Neural cell (in vitro differentiated cells): ENCODE measurements at regions not wholly inside any gene's neighbourhood (a gene's known extent, or its start where the extent isn't known, plus 50 kb on each side); places are given as distances from the start of the nearest gene placed in this dataset.

Source experiments
- H2AFZ ChIP-seq: fragments of 200-600, 300-800 bp; sonication (generic), shearing (Covaris generic); 2 replicates; pipeline ENCODE4 v1.6.0; 2014; ENCODE audit warnings: low read depth, mild to moderate bottlenecking, antibody characterized with exemption, low read length, moderate library complexity
- H3F3A ChIP-seq: fragments of 200-600 bp; shearing (Covaris generic); 2 replicates; pipeline ENCODE4 v1.6.1; 2016; ENCODE audit warnings: mild to moderate bottlenecking, moderate library complexity, mixed read lengths, antibody characterized with exemption, low read length; ENCODE audit not compliant: insufficient read depth, poor library complexity, severe bottlenecking
- H3K27ac ChIP-seq: fragments of 200-600, 300-800 bp; sonication (generic), shearing (Covaris generic); 2 replicates; pipeline ENCODE4 v1.5.1; 2014; ENCODE audit warnings: mild to moderate bottlenecking, low read length, moderate library complexity
- H3K27me3 ChIP-seq: fragments of 300-800, 200-600 bp; sonication (generic), shearing (Covaris generic); 2 replicates; pipeline ENCODE4 v1.6.0; 2014; ENCODE audit warnings: mild to moderate bottlenecking, low read depth, low read length, moderate library complexity; ENCODE audit not compliant: insufficient read depth
- H3K36me3 ChIP-seq: fragments of 300-800, 200-600 bp; sonication (generic), shearing (Covaris generic); 2 replicates; pipeline ENCODE4 v1.5.1; 2014; ENCODE audit warnings: mild to moderate bottlenecking, antibody characterized with exemption, low read length, moderate library complexity; ENCODE audit not compliant: insufficient read depth
- H3K4me2 ChIP-seq: fragments of 300-800, 200-600 bp; sonication (generic), shearing (Covaris generic); 2 replicates; pipeline ENCODE4 v1.6.0; 2014; ENCODE audit warnings: mild to moderate bottlenecking, low read length
- H3K4me3 ChIP-seq: fragments of 300-800, 200-600 bp; sonication (generic), shearing (Covaris generic); 2 replicates; pipeline ENCODE4 v1.5.1; 2014; ENCODE audit warnings: mild to moderate bottlenecking, low read length, moderate library complexity
- H3K79me2 ChIP-seq: fragments of 200-600 bp; shearing (Covaris generic); replicated peaks from 2 replicates; pipeline ENCODE4 v1.6.0; 2014; ENCODE audit warnings: mild to moderate bottlenecking, low read length, moderate library complexity; ENCODE audit not compliant: insufficient read depth
- H3K9ac ChIP-seq: fragments of 300-800, 200-600 bp; sonication (generic), shearing (Covaris generic); 2 replicates; pipeline ENCODE4 v1.6.1; 2016; ENCODE audit warnings: mild to moderate bottlenecking, low read length, mixed read lengths
- H3K9me2 ChIP-seq: fragments of 200-600 bp; shearing (Covaris generic); 2 replicates; pipeline ENCODE4 v1.6.1; 2016; ENCODE audit warnings: mild to moderate bottlenecking, low read length, mixed read lengths; ENCODE audit not compliant: insufficient read depth
- H3K9me3 ChIP-seq: fragments of 200-600, 300-800 bp; sonication (generic), shearing (Covaris generic); 2 replicates; pipeline ENCODE4 v1.6.1; 2016; ENCODE audit warnings: mild to moderate bottlenecking, mixed run types, low read length, moderate library complexity, mixed read lengths
- H4K20me1 ChIP-seq: fragments of 200-600 bp; shearing (Covaris generic); 2 replicates; pipeline ENCODE4 v1.6.1; 2016; ENCODE audit warnings: mild to moderate bottlenecking, mixed run types; ENCODE audit not compliant: insufficient read depth
- EP300 ChIP-seq: fragments of 450-650 bp; conservative IDR thresholded peaks from 2 replicates; pipeline ENCODE4 v1.6.1; 2014; ENCODE audit warnings: antibody characterized with exemption, mild to moderate bottlenecking, moderate library complexity; ENCODE audit not compliant: poor library complexity, severe bottlenecking
- EZH2 ChIP-seq: fragments of 200-600, 300-800 bp; shearing (Covaris generic), sonication (generic); IDR thresholded peaks from 2 replicates; pipeline ENCODE4 v1.6.1; 2014; ENCODE audit warnings: antibody characterized with exemption, low read length, borderline replicate concordance, mild to moderate bottlenecking; ENCODE audit not compliant: insufficient read depth, poor library complexity, severe bottlenecking
- MXI1 ChIP-seq: fragments of 450-650 bp; conservative IDR thresholded peaks from 2 replicates; pipeline ENCODE4 v1.6.1; 2014; ENCODE audit warnings: antibody characterized with exemption, mild to moderate bottlenecking; ENCODE audit not compliant: poor library complexity, severe bottlenecking
- POLR2AphosphoS5 ChIP-seq: IDR thresholded peaks from 2 replicates; pipeline ENCODE4 v1.6.1; 2012
- RAD21 ChIP-seq: fragments of 450-650 bp; conservative IDR thresholded peaks from 2 replicates; pipeline ENCODE4 v1.6.1; 2014; ENCODE audit warnings: antibody characterized with exemption, mild to moderate bottlenecking, moderate library complexity
- SMC3 ChIP-seq: fragments of 450-650 bp; conservative IDR thresholded peaks from 2 replicates; pipeline ENCODE4 v1.6.1; 2014; ENCODE audit warnings: antibody characterized with exemption, mild to moderate bottlenecking, moderate library complexity; ENCODE audit not compliant: poor library complexity
- TAF1 ChIP-seq: IDR thresholded peaks from 2 replicates; pipeline ENCODE4 v1.6.1; 2012; ENCODE audit warnings: low read depth
- TF ChIP-seq, protein P1 (sequence below): fragments of 450-650 bp; IDR thresholded peaks from 2 replicates; pipeline ENCODE4 v1.5.1; 2014; ENCODE audit warnings: antibody characterized with exemption, mild to moderate bottlenecking, moderate library complexity; ENCODE audit not compliant: poor library complexity, severe bottlenecking
- TF ChIP-seq, protein P2 (sequence below): IDR thresholded peaks from 2 replicates; pipeline ENCODE4 v1.6.1; 2012; ENCODE audit warnings: borderline replicate concordance

DNA sequence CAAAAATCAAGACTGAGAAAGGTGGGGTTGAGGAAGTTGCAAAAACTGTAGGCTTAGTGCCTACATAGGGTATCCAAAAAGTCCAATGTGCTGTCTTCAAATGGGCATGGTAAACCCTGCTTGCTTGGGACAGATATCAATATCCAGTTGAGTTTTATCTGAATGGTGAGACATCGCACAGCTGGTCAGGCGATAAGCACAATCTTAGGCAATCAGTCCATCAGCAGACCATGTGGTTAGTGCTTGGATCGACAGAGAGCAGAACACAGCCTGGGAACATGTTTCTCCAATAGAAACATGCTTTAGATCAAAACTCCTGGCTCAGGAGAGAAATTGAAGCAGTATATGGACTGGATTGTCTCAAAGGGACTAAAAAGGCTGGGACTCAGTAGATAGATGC is 151.3 kb upstream of the IPO5 start:
- Histone ChIP-seq H3K27me3 (no peaks in the 10 kb centered on the region), H4K20me1 (no peaks in the 10 kb centered on the region), H3F3A (no peaks in the 10 kb centered on the region), H3K9me3 (no peaks in the 10 kb centered on the region), H3K9me2 (no peaks in the 10 kb centered on the region), H3K27ac (no peak overlapping the region), H3K36me3 (no peaks in the 10 kb centered on the region), H3K9ac (no peak overlapping the region), H3K4me3 (no peak overlapping the region), H3K79me2 (no peaks in the 10 kb centered on the region), H2AFZ (no peak overlapping the region), H3K4me2 (no peak overlapping the region)
- TF ChIP-seq, protein P1, sequence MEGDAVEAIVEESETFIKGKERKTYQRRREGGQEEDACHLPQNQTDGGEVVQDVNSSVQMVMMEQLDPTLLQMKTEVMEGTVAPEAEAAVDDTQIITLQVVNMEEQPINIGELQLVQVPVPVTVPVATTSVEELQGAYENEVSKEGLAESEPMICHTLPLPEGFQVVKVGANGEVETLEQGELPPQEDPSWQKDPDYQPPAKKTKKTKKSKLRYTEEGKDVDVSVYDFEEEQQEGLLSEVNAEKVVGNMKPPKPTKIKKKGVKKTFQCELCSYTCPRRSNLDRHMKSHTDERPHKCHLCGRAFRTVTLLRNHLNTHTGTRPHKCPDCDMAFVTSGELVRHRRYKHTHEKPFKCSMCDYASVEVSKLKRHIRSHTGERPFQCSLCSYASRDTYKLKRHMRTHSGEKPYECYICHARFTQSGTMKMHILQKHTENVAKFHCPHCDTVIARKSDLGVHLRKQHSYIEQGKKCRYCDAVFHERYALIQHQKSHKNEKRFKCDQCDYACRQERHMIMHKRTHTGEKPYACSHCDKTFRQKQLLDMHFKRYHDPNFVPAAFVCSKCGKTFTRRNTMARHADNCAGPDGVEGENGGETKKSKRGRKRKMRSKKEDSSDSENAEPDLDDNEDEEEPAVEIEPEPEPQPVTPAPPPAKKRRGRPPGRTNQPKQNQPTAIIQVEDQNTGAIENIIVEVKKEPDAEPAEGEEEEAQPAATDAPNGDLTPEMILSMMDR = no peak
- TF ChIP-seq RAD21 (no peak), MXI1 (no peak), SMC3 (no peak), EZH2 (no peak), EP300 (no peak), POLR2AphosphoS5 (no peak), TAF1 (no peak)
- TF ChIP-seq, protein P2, sequence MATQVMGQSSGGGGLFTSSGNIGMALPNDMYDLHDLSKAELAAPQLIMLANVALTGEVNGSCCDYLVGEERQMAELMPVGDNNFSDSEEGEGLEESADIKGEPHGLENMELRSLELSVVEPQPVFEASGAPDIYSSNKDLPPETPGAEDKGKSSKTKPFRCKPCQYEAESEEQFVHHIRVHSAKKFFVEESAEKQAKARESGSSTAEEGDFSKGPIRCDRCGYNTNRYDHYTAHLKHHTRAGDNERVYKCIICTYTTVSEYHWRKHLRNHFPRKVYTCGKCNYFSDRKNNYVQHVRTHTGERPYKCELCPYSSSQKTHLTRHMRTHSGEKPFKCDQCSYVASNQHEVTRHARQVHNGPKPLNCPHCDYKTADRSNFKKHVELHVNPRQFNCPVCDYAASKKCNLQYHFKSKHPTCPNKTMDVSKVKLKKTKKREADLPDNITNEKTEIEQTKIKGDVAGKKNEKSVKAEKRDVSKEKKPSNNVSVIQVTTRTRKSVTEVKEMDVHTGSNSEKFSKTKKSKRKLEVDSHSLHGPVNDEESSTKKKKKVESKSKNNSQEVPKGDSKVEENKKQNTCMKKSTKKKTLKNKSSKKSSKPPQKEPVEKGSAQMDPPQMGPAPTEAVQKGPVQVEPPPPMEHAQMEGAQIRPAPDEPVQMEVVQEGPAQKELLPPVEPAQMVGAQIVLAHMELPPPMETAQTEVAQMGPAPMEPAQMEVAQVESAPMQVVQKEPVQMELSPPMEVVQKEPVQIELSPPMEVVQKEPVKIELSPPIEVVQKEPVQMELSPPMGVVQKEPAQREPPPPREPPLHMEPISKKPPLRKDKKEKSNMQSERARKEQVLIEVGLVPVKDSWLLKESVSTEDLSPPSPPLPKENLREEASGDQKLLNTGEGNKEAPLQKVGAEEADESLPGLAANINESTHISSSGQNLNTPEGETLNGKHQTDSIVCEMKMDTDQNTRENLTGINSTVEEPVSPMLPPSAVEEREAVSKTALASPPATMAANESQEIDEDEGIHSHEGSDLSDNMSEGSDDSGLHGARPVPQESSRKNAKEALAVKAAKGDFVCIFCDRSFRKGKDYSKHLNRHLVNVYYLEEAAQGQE = no peak

DNA sequence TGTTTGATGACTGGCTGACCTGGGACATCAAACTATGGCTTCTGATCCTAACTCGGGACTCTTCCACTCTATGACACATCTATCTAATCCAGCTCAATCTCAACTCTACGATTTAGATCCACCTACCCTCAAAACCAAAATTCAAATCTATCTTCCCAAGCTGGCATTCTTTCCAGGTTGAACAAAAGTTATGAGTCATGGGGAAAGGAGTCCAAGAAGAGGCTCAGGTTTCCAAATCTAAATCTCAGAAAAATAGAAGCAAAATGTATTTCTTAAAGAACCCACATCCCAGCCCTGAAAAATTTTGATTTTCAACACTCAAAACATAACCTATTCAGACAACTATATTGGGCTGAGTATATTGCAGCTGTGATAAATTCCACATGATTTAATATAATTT is 143.9 kb upstream of the IPO5 start:
- H2AFZ ChIP-seq = peak overlapping the region; percentile 3
- H3K9ac ChIP-seq = no peak overlapping the region
- H3K79me2 ChIP-seq = no peaks in the 10 kb centered on the region
- H3F3A ChIP-seq = no peaks in the 10 kb centered on the region
- no peaks in the 10 kb centered on the region for H3K9me3 ChIP-seq
- no peaks in the 10 kb centered on the region for H3K9me2 ChIP-seq
- no peak overlapping the region for H3K27ac ChIP-seq
- no peaks in the 10 kb centered on the region for H4K20me1 ChIP-seq
- no peaks in the 10 kb centered on the region for H3K27me3 ChIP-seq
- TF ChIP-seq, protein P1 = no peak
- TF ChIP-seq EP300 (no peak), MXI1 (no peak), SMC3 (no peak), TAF1 (no peak)
- TF ChIP-seq, protein P2 = no peak
- H3K36me3 ChIP-seq = no peaks in the 10 kb centered on the region
- H3K4me3 ChIP-seq = no peak overlapping the region
- H3K4me2 ChIP-seq = no peak overlapping the region
